Right renal pelvis (tissue), 4 donors: ENCODE measurements at regions not wholly inside any gene's neighbourhood (a gene's known extent, or its start where the extent isn't known, plus 50 kb on each side); places are given as distances from the start of the nearest gene placed in this dataset.
"Not testable (repeated sequence)": the region's sequence is repeated elsewhere in the genome, so short reads cannot be mapped to it uniquely, and the experiment has no call there.

Source experiments
- DNase-seq, 4 donors: peaks; one replicate each; pipeline ENCODE4 v3.0.0-alpha.2; 2013; ENCODE audit warnings: low read depth in 4 of 4, low spot score in 3 of 4, missing footprints in 1 of 4

GRCh38 chrY:7326296-7327246, 415.0 kb upstream of the AMELY start:
- no peak for DNase-seq

- no peak for DNase-seq
Observed at GRCh38 chrY:7325531-7325930, 414.0 kb upstream of the AMELY start.

- no peak for DNase-seq
Observed at GRCh38 chrY:7320751-7321150, 409.2 kb upstream of the AMELY start.

- not testable (repeated sequence) for DNase-seq
Observed at GRCh38 chrY:7320171-7320570, 408.6 kb upstream of the AMELY start.

GRCh38 chrY:7318122-7318521, 406.6 kb upstream of the AMELY start:
- DNase-seq: no peak

GRCh38 chrY:7317571-7317970, 406.0 kb upstream of the AMELY start:
- no peak for DNase-seq

GRCh38 chrY:7310482-7311269, 399.1 kb upstream of the AMELY start:
- no peak for DNase-seq

- DNase-seq: no peak
Observed at GRCh38 chrY:7308816-7309215, 397.3 kb upstream of the AMELY start.

- no peak for DNase-seq
Observed at GRCh38 chrY:7302306-7302705, 390.8 kb upstream of the AMELY start.

- no peak for DNase-seq
Observed at GRCh38 chrY:7299960-7300359, 388.4 kb upstream of the AMELY start.

- DNase-seq: no peak
Observed at GRCh38 chrY:7292113-7292512, 380.6 kb upstream of the AMELY start.

- no peak for DNase-seq
Observed at GRCh38 chrY:7289889-7290833, 378.6 kb upstream of the AMELY start.

GRCh38 chrY:7288611-7289010, 377.1 kb upstream of the AMELY start:
- no peak for DNase-seq

GRCh38 chrY:7287963-7288362, 376.4 kb upstream of the AMELY start:
- not testable (repeated sequence) for DNase-seq

GRCh38 chrY:7285388-7285787, 373.8 kb upstream of the AMELY start:
- DNase-seq: no peak

- DNase-seq: no peak
Observed at GRCh38 chrY:7283001-7283400, 371.4 kb upstream of the AMELY start.

GRCh38 chrY:7280151-7280740, 368.7 kb upstream of the AMELY start:
- DNase-seq: not testable (repeated sequence)

GRCh38 chrY:7275751-7276150, 364.2 kb upstream of the AMELY start:
- DNase-seq: no peak

- DNase-seq: no peak
Observed at GRCh38 chrY:7275014-7275413, 363.5 kb upstream of the AMELY start.

GRCh38 chrY:7274369-7274913, 362.9 kb upstream of the AMELY start:
- DNase-seq: no peak
